NCI-H524 treated with DMSO at 0.1 percent for 48 hours (cell line): ENCODE measurements at regions not wholly inside any gene's neighbourhood (a gene's known extent, or its start where the extent isn't known, plus 50 kb on each side); places are given as distances from the start of the nearest gene placed in this dataset.

Experiments used
- DNase-seq: peaks from one replicate; lab custom pipeline; 2025; lab: John Stamatoyannopoulos, UW

- DNase-seq = no peak
Observed at GRCh38 chr11:70608568-70609470, 210.5 kb downstream of the CTTN start.

DNA sequence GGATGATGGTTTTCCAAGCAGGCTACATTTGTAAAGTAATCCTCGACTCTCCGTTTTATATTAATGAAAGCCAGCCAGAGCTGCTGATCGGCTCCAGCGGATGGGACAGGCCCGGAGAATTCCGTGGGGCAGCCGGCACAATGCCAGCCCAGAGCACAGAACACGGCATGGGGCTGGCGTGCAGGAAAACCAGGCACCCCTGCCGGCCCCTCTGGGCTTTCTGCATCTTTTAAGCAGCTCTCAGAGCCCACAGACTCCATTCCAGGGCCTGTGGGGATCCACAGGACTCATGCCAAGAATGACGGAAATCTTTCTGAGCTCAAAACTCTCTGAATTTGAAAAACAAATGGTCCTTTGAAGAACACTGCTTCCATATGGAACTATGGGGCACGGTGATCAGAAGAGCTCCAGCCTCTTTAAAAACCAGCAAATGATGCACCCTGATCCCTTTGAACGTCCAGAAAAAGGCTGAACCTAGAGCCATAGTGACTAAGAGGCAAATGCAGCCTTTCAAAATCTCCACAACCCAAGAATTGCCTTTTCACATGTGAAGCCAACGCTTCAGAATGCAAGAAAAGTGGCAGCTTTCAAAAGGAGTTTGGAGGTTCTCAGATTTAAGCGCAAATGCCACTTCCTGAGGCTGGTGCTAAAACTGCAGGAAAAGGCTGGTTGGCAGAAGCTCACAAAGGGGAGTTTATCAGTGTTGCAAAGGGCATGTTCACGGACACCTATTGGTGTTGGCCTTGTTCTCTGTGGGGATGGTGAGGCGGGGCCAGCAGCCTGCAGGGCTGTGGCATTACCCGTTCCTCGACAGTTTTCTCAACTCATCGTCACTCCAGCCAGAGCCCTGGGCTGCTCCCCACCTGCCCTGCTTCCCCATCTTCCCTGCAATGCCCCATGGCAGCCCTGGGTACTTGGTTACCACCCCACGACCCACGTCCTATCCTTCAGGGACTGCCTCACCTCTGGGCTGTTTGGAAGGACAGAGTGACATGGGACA, 212.5 kb downstream of the CTTN start:
- DNase-seq = no peak

- no peak for DNase-seq
Observed at GRCh38 chr11:70611821-70612220, 213.5 kb downstream of the CTTN start.

DNA sequence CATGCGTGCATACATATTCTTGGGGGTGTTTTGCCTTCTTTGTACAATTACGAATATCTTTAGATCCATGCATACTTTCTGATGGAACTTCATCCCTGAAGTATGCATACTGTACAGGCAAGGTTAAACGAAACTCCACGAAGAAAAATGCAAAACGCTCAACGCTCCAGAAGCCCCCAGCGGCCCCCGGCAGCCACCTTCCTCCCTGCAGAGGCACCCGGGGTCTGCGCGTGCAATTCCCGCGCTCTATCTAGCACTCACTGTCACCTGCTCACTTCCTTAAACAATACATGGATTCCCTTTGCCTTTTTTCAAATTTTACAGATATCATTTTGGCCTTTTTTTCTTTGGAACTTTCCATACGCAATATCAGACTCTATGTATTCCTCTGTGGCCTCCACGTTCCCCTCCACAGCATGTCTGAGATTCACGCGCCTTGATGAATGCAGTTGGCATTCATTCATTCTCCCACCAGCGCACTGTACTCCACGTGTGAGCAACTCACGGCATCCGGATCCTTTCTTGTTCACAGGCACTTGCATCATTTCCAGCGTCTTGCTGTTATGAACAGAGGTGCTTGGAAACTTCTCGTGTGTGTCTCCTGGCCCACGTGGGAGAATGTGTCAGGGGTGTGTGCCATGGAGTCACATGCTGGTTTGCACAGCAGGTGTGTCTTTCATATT, 214.3 kb downstream of the CTTN start:
- no peak for DNase-seq

- DNase-seq = no peak
Observed at GRCh38 chr11:70614034-70614681, 215.8 kb downstream of the CTTN start.

GRCh38 chr11:70615036-70615875, 216.9 kb downstream of the CTTN start:
- DNase-seq = no peak

DNA sequence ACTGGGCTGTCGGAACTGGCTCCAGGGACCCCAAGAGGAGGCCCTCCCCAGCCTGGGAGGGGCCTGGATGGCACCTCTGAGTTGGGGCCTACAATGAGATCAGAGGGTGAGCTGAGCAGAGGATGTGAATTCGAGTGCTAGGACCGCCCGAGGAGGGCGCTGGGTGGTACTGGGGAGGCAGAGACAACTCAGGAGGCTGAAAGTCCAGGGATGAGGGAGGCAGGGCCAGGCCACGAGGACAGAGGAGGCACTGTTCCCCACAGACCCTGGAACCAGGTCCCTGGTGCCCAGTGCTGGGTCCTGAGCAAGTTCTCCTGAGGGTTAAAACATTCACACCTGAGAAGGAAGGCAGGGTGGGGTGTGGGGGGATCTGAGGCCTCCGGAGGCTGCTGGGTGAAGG, 218.0 kb downstream of the CTTN start:
- DNase-seq = no peak

DNA sequence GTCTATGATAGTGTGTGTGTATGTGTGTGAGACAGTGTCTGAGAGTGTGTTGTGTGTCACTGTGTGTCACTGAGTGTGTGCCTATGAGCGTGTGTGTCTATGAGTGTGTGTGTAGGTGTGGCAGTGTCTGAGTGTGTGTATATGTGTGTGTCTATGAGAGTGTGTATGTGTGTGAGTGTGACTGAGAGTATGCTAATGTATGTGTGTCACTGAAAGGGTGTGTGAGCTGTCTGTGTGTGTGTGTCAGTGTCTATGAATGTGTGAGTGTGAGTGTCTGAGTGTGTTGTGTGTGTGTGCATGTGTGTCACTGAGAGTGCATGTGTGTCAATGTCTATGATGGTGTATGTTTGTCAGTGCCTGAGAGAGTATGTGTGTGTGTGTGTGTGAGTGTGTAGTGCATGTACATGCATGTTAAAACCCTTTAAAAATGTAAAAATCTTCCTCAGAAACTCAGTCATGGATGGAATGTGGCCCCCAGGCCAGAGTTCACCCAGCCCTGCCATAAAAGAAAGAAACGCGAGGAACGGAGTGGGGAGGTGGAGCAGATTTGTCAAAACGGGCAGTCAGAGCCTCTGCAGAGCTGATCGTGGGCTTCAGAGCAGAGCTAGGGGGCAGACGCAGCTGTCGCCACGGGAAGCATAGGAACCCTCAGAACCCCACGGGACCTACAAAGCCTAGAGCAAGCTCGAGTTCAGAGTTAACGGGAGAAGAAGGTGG, 218.8 kb downstream of the CTTN start:
- no peak for DNase-seq

GRCh38 chr11:70618431-70619101, 220.2 kb downstream of the CTTN start:
- DNase-seq = no peak

- no peak for DNase-seq
Observed at GRCh38 chr11:70619591-70619990, 221.3 kb downstream of the CTTN start.

DNA sequence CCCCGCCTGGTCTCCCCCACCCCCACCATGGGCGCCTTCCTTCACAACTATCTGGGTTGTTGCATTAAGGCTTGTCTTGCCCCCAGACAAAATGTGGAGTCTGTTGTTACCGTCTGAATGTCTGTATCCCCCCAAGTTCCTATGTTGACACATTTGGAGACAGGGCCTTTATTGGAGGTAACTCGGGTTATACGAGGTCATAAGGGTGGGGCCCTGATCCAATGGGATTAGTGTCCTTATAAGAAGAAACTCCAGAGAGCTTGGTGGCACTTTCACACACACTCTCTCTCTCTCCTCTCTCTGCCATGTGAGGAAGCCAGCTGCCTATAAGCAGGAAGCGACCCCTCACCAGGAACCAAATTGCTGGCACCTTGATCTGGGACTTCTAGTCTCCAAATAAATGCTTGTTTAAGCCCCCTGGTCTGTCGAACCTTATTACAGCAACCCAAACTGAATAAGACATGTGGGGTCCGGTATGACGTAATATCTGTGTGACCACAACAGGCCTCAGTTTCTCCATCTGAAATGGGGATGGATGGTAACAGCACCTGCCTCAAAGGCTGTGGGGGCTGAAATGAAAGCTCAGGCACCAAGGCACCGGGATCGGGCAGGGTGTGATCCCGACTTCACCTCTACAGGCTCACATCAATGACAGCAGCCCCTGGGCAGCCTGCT, 222.3 kb downstream of the CTTN start:
- no peak for DNase-seq

DNA sequence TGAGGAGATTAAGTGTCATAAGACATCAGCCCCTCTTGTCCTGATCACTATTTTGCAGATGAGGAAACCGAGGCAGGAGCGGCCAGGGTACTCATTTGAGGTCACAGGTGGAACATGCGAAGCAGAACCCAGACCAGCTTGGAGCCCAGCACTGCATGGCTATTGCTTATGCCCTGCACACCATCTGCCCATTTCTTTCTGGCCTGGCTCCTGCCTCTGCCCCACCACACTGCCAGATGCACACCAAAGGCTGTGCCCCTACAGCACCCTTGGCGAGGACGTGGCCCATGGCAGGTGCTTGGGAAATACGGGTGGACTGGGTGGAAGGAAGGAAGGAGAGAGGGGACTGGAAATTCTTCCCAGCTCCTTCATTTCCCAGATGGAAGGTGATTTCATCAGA, 222.9 kb downstream of the CTTN start:
- DNase-seq = no peak

DNA sequence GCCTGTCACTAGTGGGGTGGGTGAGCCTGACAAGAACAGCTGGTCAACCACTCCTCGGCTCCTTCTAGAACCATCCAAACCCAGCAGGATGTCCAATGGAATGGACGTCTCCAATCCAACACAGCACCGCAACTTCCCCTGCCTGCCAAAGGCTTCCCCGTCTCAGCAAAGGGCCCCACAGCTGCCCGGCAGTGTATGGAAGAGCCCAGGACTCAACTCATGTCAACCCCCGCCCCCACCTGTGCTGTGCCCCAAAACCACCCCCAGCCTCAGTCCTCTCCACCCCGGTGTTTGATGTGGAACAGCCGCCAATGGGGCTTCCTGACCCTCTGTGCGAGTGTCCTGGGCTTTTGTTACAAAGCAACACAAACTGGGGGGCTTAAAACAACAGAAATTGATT, 223.8 kb downstream of the CTTN start:
- no peak for DNase-seq

GRCh38 chr11:70623906-70624597, 225.7 kb downstream of the CTTN start:
- no peak for DNase-seq

DNA sequence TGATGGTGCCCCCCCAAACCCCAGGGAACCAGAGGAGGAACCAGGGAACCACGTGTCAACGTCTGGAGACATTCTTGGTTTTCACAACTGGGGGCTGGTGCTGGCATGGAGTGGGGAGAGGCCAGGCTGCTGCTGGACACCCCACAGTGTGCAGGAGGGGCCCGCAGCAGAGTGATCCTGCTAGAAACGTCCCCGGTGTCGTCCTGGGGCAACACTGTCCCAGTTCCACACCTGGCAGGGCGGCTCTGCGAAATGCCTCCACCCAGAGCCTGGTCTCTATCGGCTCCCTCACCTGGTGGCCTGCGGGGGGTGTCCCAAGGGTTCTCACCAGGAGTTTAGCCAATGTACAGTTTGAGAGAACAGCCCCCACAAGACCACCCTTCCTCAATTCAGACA, 226.3 kb downstream of the CTTN start:
- no peak for DNase-seq

DNA sequence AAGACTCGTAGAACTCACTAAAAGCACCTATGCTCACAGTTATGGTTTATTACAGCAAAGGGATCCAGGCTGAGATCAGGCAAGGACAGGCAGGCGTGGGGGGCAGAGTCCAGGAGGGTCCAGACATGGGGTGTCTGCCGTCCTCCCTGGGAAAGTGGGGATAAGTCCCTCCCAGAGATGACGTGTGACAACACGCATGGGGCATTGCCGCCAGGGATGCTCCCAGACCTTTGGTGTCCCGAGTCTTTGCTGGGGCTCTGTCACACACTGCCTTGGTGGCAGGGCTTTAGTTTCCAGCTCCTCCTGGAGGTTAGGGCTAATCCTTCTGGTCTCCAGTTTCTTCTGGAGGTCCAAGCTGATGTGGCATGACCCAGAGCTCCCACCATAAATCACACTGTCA, 226.7 kb downstream of the CTTN start:
- no peak for DNase-seq

- DNase-seq = no peak
Observed at GRCh38 chr11:70625582-70626518, 227.5 kb downstream of the CTTN start.
